Osteoblast (primary cell): ENCODE measurements at regions not wholly inside any gene's neighbourhood (a gene's known extent, or its start where the extent isn't known, plus 50 kb on each side); places are given as distances from the start of the nearest gene placed in this dataset.
A peak's percentile ranks its signal among the peaks of the same experiment; 100 is the strongest.

ENCODE experiments used
- DNase-seq: peaks from one replicate; pipeline ENCODE4 v3.0.0; 2011; ENCODE audit warnings: low spot score, mixed read lengths; ENCODE audit not compliant: insufficient read length; ENCODE audit errors: missing footprints
- H2AFZ ChIP-seq: 2 replicates; pipeline ENCODE4 v1.6.0; 2011; ENCODE audit warnings: mild to moderate bottlenecking, low read length
- H3K27ac ChIP-seq: 2 replicates; pipeline ENCODE4 v1.5.1; 2011; ENCODE audit warnings: mild to moderate bottlenecking, low read depth, low read length, moderate library complexity
- H3K27me3 ChIP-seq: 2 replicates; pipeline ENCODE4 v1.6.0; 2012; ENCODE audit warnings: mild to moderate bottlenecking, control low read depth, inconsistent platforms, low read length, moderate library complexity; ENCODE audit not compliant: insufficient read depth
- H3K36me3 ChIP-seq: 2 replicates; pipeline ENCODE4 v1.5.1; 2011; ENCODE audit warnings: mild to moderate bottlenecking, low read length, control low read depth, moderate library complexity; ENCODE audit not compliant: insufficient read depth
- H3K4me1 ChIP-seq: 2 replicates; pipeline ENCODE4 v1.5.1; 2011; ENCODE audit warnings: mild to moderate bottlenecking, low read length, control low read depth, moderate library complexity; ENCODE audit not compliant: insufficient read depth
- H3K4me2 ChIP-seq: 2 replicates; pipeline ENCODE4 v1.6.0; 2011; ENCODE audit warnings: mild to moderate bottlenecking, low read length; ENCODE audit not compliant: insufficient read depth
- H3K4me3 ChIP-seq: fragments of 200-600 bp; sonication (generic); 3 replicates; pipeline ENCODE4 v1.5.1; 2012; ENCODE audit warnings: mild to moderate bottlenecking, low read length, inconsistent platforms; ENCODE audit not compliant: insufficient read depth
- H3K79me2 ChIP-seq: 2 replicates; pipeline ENCODE4 v1.6.0; 2012; ENCODE audit warnings: mild to moderate bottlenecking, low read length, control low read depth, inconsistent platforms; ENCODE audit not compliant: insufficient read depth
- H3K9me3 ChIP-seq: 2 replicates; pipeline ENCODE4 v1.5.1; 2011; ENCODE audit warnings: low read depth, low read length, control low read depth
- H4K20me1 ChIP-seq: 2 replicates; pipeline ENCODE4 v1.6.0; 2012; ENCODE audit warnings: mild to moderate bottlenecking, low read length, control low read depth; ENCODE audit not compliant: insufficient read depth
- CTCF ChIP-seq: IDR thresholded peaks from 2 replicates; pipeline ENCODE4 v1.5.1; 2011; ENCODE audit warnings: mild to moderate bottlenecking, low read depth, low read length, moderate library complexity; ENCODE audit errors: extremely low read depth

DNA sequence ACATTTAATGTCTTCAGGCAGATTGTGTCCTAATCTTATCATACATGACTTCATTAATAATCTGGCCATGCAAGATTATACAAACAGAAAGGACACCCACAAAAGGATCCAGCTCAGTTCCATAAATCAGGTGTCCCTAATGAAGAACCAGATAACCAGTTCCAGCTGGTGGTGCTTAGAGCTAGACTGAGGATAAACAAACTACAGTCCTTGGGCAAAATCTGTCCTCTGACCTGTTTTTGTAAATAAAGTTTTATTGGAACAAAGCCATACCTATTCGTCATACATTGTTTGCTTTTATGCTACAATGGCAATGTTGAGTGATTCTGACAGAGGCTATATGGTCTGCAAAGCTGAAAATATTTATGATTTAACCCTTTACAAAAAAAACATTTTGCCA, 199.5 kb downstream of the MID1IP1 start:
- H3K79me2 ChIP-seq: no peaks in the 10 kb centered on the region
- no peaks in the 10 kb centered on the region for H3K9me3 ChIP-seq
- H3K4me3 ChIP-seq: no peak overlapping the region
- no peak for DNase-seq
- H4K20me1 ChIP-seq: no peaks in the 10 kb centered on the region
- H3K27me3 ChIP-seq: peaks cover 3% of the 10 kb centered on the region
- H2AFZ ChIP-seq: no peak overlapping the region
- no peaks in the 10 kb centered on the region for H3K36me3 ChIP-seq
- no peak overlapping the region for H3K27ac ChIP-seq
- no peak overlapping the region for H3K4me2 ChIP-seq
- TF ChIP-seq CTCF: no peak
- no peaks in the 10 kb centered on the region for H3K4me1 ChIP-seq

DNA sequence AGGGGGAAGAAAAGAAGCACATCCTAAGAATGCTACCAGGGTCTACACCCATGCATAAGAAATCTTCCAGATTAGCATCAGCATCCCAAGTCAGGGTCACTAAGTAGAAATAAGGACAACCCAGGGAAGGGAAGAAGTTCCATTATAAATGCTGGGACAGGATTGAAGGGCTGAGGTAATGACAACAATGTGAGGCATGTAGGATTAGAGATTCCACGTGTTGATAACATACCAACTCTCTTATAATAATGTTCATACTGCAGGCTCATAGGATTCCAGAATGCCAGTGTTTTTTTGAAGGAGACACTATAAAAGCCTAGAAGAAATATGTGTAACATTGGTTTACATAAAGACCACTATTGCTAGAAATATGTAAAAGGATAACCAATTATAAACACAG, 201.2 kb downstream of the MID1IP1 start:
- H3K4me1 ChIP-seq: no peaks in the 10 kb centered on the region
- no peaks in the 10 kb centered on the region for H3K79me2 ChIP-seq
- H3K36me3 ChIP-seq: no peaks in the 10 kb centered on the region
- no peak for DNase-seq
- no peak overlapping the region for H3K4me3 ChIP-seq
- H3K9me3 ChIP-seq: no peaks in the 10 kb centered on the region
- no peak for TF ChIP-seq CTCF
- peaks cover 3% of the 10 kb centered on the region for H3K27me3 ChIP-seq
- H3K27ac ChIP-seq: no peak overlapping the region
- H4K20me1 ChIP-seq: no peaks in the 10 kb centered on the region
- H3K4me2 ChIP-seq: no peak overlapping the region
- H2AFZ ChIP-seq: no peak overlapping the region

DNA sequence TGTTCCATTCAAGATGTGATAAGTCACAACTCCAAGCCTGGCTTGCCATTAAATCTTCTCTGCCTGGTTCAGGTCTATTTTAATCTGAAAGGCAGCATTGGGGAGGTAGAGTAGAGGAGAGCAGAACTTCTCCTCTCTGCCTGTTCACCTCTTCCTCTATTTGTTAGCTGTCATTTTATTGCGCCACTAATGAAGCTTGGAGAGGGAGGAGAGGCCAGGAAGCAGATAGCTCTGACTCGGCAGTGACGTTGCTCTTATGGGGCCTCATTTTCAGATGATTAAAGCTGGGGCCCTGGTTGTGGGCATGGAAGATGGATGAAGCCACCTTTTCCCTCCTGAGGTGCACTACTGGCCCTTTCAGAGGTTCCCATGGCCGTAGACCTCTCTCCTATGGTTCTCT, 207.3 kb downstream of the MID1IP1 start:
- Histone ChIP-seq H3K4me3 (no peak overlapping the region), H3K27me3 (no peaks in the 10 kb centered on the region), H3K36me3 (no peaks in the 10 kb centered on the region), H3K79me2 (no peaks in the 10 kb centered on the region), H3K4me1 (peaks cover 21% of the 10 kb centered on the region), H2AFZ (no peak overlapping the region), H4K20me1 (no peaks in the 10 kb centered on the region), H3K27ac (no peak overlapping the region), H3K9me3 (no peaks in the 10 kb centered on the region), H3K4me2 (no peak overlapping the region)
- DNase-seq: no peak
- no peak for TF ChIP-seq CTCF

DNA sequence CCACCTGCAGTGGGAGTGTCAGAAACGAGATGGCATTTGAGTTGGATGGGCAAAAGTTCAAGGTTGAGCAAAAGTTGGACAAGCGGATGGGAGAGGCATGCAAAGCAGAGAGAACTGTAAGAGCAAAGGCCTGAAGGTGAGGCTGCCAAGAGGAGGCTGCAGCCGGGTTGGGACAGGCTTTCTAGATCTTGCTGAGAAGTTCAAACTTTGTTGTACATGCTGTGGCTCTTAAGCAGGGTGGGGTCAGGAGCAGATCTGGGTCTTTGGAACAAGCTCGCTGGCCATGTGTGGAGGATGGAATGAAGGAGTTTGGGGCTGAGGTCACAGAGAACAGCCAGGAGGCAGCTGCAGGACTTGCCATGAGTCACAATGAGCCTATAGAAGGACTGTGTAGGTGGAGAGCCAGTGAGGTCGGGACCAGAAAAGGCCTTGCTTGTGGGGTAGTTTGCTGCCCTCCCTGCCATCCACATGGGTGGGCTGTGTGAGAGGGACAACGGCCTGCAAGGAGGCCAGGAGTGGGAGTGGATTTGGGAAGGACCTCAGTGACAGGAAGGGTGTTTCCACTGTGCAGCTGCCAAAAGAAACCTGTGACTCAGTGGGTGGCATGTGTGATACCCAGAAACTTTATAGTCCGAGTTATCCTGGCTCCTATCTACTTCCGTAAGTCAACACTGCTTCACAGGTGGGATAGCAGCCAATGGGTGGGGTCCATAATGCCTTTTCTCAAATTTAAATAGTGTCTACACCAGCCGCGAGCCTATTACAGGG, 210.4 kb downstream of the MID1IP1 start:
- H3K36me3 ChIP-seq: no peaks in the 10 kb centered on the region
- H3K4me1 ChIP-seq: peaks cover 21% of the 10 kb centered on the region
- H3K79me2 ChIP-seq: no peaks in the 10 kb centered on the region
- peak; percentile 76 for DNase-seq
- H3K27me3 ChIP-seq: no peaks in the 10 kb centered on the region
- peak overlapping the region; percentile 29 for H3K4me2 ChIP-seq
- no peaks in the 10 kb centered on the region for H3K9me3 ChIP-seq
- no peaks in the 10 kb centered on the region for H4K20me1 ChIP-seq
- H2AFZ ChIP-seq: no peak overlapping the region
- H3K27ac ChIP-seq: peak overlapping the region; percentile 3
- H3K4me3 ChIP-seq: no peak overlapping the region
- TF ChIP-seq CTCF: no peak
